A549 (cell line): ENCODE measurements at regions not wholly inside any gene's neighbourhood (a gene's known extent, or its start where the extent isn't known, plus 50 kb on each side); places are given as distances from the start of the nearest gene placed in this dataset.

Experiments used
- CEBPB ChIP-seq, 2 experiments: fragments of >200 bp in 1 of 2; sonication (Bioruptor Twin) in 1 of 2; formaldehyde crosslinking in 1 of 2; IDR thresholded peaks; 2 replicates each; pipeline ENCODE4 v1.6.1; 2012 to 2016
- CHD2 ChIP-seq: fragments of 150-350 bp; IDR thresholded peaks from 2 replicates; pipeline ENCODE4 v1.6.1; 2014; ENCODE audit warnings: low read length; ENCODE audit not compliant: partially characterized antibody
- ESRRA ChIP-seq: fragments of 150-350 bp; IDR thresholded peaks from 2 replicates; pipeline ENCODE4 v1.6.1; 2014; ENCODE audit warnings: mild to moderate bottlenecking, low read length, borderline replicate concordance
- HEYL ChIP-seq: fragments of 250-450 bp; sonication (Bioruptor Pico); IDR thresholded peaks from 2 replicates; pipeline ENCODE4 v1.8.0; 2021; ENCODE audit warnings: mild to moderate bottlenecking, moderate library complexity
- MYC ChIP-seq: IDR thresholded peaks from 2 replicates; pipeline ENCODE4 v1.6.1; 2012; ENCODE audit warnings: mild to moderate bottlenecking, inconsistent platforms, low read length, improper control_type of control experiment, borderline replicate concordance
- POLR2A ChIP-seq: IDR thresholded peaks from 2 replicates; pipeline ENCODE4 v1.6.1; 2012; ENCODE audit warnings: mild to moderate bottlenecking, low read length
- RCOR1 ChIP-seq: fragments of 150-350 bp; IDR thresholded peaks from 2 replicates; pipeline ENCODE4 v1.6.1; 2014; ENCODE audit warnings: antibody characterized with exemption, low read length, low read depth
- RFX5 ChIP-seq: fragments of 450-650 bp; IDR thresholded peaks from 2 replicates; pipeline ENCODE4 v1.7.1; 2014; ENCODE audit warnings: antibody characterized with exemption, mild to moderate bottlenecking, moderate library complexity
- TF ChIP-seq, protein P1 (sequence below): fragments of >200 bp; sonication (Bioruptor Twin); formaldehyde crosslinking; IDR thresholded peaks from 3 replicates; pipeline ENCODE4 v1.5.1; 2016
- TF ChIP-seq, protein P2 (sequence below): fragments of 200-600 bp; sonication (generic); IDR thresholded peaks from 2 replicates; pipeline ENCODE4 v1.6.1; 2016; ENCODE audit warnings: antibody characterized with exemption, mild to moderate bottlenecking, moderate library complexity

DNA sequence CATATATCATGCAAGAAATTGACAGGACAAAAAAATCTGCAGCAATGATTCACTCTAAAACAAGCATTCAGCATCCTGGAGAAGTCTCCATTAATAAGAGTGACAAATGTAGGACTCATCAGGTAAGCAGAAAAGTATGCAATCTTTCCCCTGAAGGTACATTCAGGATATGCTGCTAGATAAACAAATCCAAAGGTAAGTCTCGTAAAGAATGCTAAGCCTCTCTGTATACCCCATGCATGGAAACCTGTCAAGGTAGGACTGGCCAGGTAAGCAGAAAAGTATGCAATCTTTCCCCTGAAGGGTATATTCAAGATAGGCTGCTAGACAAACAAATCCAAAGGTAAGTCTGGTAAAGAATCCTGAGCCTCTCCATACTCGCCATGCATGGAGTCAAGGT, 869.9 kb upstream of the AMELY start:
- TF ChIP-seq, protein P1, sequence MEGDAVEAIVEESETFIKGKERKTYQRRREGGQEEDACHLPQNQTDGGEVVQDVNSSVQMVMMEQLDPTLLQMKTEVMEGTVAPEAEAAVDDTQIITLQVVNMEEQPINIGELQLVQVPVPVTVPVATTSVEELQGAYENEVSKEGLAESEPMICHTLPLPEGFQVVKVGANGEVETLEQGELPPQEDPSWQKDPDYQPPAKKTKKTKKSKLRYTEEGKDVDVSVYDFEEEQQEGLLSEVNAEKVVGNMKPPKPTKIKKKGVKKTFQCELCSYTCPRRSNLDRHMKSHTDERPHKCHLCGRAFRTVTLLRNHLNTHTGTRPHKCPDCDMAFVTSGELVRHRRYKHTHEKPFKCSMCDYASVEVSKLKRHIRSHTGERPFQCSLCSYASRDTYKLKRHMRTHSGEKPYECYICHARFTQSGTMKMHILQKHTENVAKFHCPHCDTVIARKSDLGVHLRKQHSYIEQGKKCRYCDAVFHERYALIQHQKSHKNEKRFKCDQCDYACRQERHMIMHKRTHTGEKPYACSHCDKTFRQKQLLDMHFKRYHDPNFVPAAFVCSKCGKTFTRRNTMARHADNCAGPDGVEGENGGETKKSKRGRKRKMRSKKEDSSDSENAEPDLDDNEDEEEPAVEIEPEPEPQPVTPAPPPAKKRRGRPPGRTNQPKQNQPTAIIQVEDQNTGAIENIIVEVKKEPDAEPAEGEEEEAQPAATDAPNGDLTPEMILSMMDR = no peak
- TF ChIP-seq POLR2A = no peak
- TF ChIP-seq CEBPB (IDR thresholded peaks at IDR 0.05) = no peak
- TF ChIP-seq, protein P2, sequence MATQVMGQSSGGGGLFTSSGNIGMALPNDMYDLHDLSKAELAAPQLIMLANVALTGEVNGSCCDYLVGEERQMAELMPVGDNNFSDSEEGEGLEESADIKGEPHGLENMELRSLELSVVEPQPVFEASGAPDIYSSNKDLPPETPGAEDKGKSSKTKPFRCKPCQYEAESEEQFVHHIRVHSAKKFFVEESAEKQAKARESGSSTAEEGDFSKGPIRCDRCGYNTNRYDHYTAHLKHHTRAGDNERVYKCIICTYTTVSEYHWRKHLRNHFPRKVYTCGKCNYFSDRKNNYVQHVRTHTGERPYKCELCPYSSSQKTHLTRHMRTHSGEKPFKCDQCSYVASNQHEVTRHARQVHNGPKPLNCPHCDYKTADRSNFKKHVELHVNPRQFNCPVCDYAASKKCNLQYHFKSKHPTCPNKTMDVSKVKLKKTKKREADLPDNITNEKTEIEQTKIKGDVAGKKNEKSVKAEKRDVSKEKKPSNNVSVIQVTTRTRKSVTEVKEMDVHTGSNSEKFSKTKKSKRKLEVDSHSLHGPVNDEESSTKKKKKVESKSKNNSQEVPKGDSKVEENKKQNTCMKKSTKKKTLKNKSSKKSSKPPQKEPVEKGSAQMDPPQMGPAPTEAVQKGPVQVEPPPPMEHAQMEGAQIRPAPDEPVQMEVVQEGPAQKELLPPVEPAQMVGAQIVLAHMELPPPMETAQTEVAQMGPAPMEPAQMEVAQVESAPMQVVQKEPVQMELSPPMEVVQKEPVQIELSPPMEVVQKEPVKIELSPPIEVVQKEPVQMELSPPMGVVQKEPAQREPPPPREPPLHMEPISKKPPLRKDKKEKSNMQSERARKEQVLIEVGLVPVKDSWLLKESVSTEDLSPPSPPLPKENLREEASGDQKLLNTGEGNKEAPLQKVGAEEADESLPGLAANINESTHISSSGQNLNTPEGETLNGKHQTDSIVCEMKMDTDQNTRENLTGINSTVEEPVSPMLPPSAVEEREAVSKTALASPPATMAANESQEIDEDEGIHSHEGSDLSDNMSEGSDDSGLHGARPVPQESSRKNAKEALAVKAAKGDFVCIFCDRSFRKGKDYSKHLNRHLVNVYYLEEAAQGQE = no peak
- TF ChIP-seq RCOR1 = no peak
- no peak for TF ChIP-seq ESRRA
- no peak for TF ChIP-seq RFX5
- TF ChIP-seq CHD2 = no peak
- no peak for TF ChIP-seq HEYL
- no peak for TF ChIP-seq MYC
